ENCODE measurements at regions not wholly inside any gene's neighbourhood (a gene's known extent, or its start where the extent isn't known, plus 50 kb on each side); places are given as distances from the start of the nearest gene placed in this dataset.

- peak; percentile 42 for DNase-seq
Measured at GRCh38 chr6:43869079-43869710, 99.2 kb downstream of the VEGFA start.

GRCh38 chr6:43868467-43868866 is 98.5 kb downstream of the VEGFA start:
- no peak for DNase-seq

- no peak for DNase-seq
Measured at GRCh38 chr6:43867996-43868395, 98.0 kb downstream of the VEGFA start.

GRCh38 chr6:43867246-43867645 is 97.2 kb downstream of the VEGFA start:
- DNase-seq = no peak

- peak; percentile 68 for DNase-seq
Measured at GRCh38 chr6:43865932-43866645, 96.1 kb downstream of the VEGFA start.

- no peak for DNase-seq
Measured at GRCh38 chr6:43865086-43865485, 95.1 kb downstream of the VEGFA start.

- no peak for DNase-seq
Measured at GRCh38 chr6:43862925-43863324, 92.9 kb downstream of the VEGFA start.

- DNase-seq = no peak
Measured at GRCh38 chr6:43861212-43861894, 91.3 kb downstream of the VEGFA start.

GRCh38 chr6:43860285-43860684 is 90.3 kb downstream of the VEGFA start:
- DNase-seq = no peak

GRCh38 chr6:43859213-43859612 is 89.2 kb downstream of the VEGFA start:
- DNase-seq = no peak

- no peak for DNase-seq
Measured at GRCh38 chr6:43858161-43859153, 88.4 kb downstream of the VEGFA start.

- DNase-seq = no peak
Measured at GRCh38 chr6:43856005-43856765, 86.2 kb downstream of the VEGFA start.

- DNase-seq = no peak
Measured at GRCh38 chr6:43855247-43855646, 85.2 kb downstream of the VEGFA start.

- no peak for DNase-seq
Measured at GRCh38 chr6:43853066-43853650, 83.1 kb downstream of the VEGFA start.

GRCh38 chr6:43852350-43852864 is 82.4 kb downstream of the VEGFA start:
- no peak for DNase-seq

GRCh38 chr6:43851204-43851865 is 81.3 kb downstream of the VEGFA start:
- DNase-seq = no peak

- DNase-seq = no peak
Measured at GRCh38 chr6:43850314-43851203, 80.5 kb downstream of the VEGFA start.

GRCh38 chr6:43849844-43850243 is 79.8 kb downstream of the VEGFA start:
- DNase-seq = no peak

- no peak for DNase-seq
Measured at GRCh38 chr6:43848671-43849391, 78.8 kb downstream of the VEGFA start.
